DMS53 (cell line): ENCODE measurements at regions not wholly inside any gene's neighbourhood (a gene's known extent, or its start where the extent isn't known, plus 50 kb on each side); places are given as distances from the start of the nearest gene placed in this dataset.
A peak's percentile ranks its signal among the peaks of the same experiment; 100 is the strongest.

Source experiments
- DNase-seq: peaks from one replicate; lab custom pipeline; 2025; lab: John Stamatoyannopoulos, UW

GRCh38 chr12:77120156-77121085 is 55.1 kb upstream of the E2F7 start:
- peak; percentile 27 for DNase-seq

DNA sequence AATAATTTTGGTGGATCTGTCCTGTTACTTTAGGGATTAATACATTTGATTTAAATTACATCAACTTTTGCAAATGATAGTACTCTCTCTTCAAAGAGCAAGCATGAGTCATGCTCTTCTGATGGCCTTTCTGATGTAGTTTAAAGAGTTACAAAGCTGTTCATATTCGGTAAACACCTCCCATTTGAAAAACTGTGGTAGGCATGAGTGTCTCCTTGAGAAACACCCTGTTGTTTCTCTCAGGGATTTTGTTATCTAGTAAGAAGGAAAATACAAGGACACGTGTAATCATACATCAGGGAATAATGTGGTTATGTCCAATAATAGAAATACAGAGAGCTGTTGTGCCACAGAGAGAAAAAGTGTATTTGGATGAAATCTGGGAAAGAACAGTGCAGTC is 53.3 kb upstream of the E2F7 start:
- peak; percentile 57 for DNase-seq

DNA sequence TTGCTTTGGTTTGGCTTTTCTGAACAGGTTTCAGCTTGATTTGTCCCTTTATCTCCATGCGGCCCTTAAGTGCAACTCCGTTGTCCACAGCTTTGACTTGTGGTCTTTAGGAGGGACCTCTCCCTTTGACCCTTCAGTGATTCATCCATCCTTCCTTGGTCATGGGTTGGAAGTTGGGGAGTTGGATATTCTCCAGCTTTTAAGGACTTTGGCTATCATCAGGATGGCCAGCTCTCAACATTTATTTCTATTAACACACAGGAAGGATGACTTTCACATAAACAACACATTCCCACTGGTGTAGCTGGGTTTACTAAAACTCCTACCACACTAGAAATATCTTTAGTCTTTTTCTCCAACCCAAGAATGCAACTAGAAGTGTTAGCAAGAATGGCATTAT is 50.9 kb upstream of the E2F7 start:
- DNase-seq: no peak

DNA sequence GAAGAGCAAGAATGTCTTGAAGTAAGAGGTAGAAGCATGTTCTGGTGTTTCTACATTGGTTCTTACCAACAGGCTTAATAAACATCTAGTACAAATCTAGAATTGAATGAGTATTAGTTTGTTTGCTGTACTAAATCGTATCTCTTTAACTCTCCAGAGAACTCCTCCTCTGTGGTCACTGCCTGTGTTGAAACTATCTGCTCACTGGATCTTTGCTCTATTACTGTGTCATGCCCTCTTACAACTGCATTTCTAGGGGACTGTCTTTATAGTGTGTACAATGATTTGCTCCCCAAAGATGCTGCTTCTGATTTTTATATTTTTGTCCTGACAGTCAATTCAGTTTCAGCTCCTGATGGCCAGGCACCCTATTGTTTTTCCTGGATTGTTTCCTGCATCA is 50.1 kb upstream of the E2F7 start:
- DNase-seq: no peak
